ENCODE measurements at regions not wholly inside any gene's neighbourhood (a gene's known extent, or its start where the extent isn't known, plus 50 kb on each side); places are given as distances from the start of the nearest gene placed in this dataset.

DNA sequence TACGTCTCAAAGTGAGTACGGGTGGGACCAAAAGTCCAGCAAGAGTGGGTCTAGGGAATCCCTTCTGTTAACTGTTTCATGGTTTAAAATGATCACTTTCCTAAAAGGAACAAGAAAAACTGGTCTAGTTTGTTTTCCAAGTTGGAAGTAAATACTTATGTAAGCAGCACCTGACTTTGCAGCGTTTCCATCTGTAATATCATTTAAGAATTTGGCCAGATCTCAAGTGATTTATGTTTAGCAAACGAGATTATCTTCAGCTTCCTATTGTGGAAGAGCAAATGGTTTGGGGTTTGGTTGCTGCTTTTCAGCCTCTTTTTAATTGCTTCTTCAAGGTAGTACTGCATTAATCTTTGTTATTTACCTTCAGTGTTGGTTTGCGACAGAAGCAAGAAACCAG is 50.4 kb downstream of the FHIP1A start:
- no peak for DNase-seq (ENCODE audit: low read depth)
- H3K4me3 ChIP-seq (replicated peaks; ENCODE audit: low read depth, low read length) = no peak overlapping the region
- TF ChIP-seq CTCF (IDR thresholded peaks at IDR 0.05; ENCODE audit: low read length, missing control alignments) = no peak

DNA sequence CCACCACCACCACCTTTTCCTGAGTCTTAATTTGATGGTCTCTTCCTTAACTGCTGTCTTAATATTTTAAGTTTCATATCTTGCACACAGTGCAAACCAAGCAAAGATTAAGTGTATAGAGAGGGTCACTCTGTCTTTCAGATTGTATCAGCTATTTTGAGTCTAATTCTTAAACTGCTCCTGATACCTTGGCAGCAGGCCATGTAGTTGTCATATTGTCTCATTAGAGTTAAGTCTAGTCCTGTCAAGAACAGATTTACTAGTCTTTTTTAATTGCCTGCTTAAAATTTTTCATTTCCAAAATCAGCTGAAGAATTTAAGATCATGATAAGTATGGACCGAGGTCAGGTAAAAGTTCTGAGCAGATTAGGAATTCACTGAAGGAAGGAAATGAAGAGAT is 51.5 kb downstream of the FHIP1A start:
- no peak overlapping the region for H3K4me3 ChIP-seq (replicated peaks; ENCODE audit: low read depth, low read length)

GRCh38 chr4:151462554-151462953 is 53.6 kb downstream of the FHIP1A start:
- no peak for TF ChIP-seq CTCF (IDR thresholded peaks at IDR 0.05; ENCODE audit: low read length, missing control alignments)
- no peak overlapping the region for H3K4me3 ChIP-seq (replicated peaks; ENCODE audit: low read depth, low read length)
- no peak for DNase-seq (ENCODE audit: low read depth)

More for the DNA sequence above, 51.5 kb downstream of the FHIP1A start:
- no peak for TF ChIP-seq CTCF (IDR thresholded peaks at IDR 0.05; ENCODE audit: low read length, missing control alignments)
- DNase-seq (ENCODE audit: low read depth) = no peak

DNA sequence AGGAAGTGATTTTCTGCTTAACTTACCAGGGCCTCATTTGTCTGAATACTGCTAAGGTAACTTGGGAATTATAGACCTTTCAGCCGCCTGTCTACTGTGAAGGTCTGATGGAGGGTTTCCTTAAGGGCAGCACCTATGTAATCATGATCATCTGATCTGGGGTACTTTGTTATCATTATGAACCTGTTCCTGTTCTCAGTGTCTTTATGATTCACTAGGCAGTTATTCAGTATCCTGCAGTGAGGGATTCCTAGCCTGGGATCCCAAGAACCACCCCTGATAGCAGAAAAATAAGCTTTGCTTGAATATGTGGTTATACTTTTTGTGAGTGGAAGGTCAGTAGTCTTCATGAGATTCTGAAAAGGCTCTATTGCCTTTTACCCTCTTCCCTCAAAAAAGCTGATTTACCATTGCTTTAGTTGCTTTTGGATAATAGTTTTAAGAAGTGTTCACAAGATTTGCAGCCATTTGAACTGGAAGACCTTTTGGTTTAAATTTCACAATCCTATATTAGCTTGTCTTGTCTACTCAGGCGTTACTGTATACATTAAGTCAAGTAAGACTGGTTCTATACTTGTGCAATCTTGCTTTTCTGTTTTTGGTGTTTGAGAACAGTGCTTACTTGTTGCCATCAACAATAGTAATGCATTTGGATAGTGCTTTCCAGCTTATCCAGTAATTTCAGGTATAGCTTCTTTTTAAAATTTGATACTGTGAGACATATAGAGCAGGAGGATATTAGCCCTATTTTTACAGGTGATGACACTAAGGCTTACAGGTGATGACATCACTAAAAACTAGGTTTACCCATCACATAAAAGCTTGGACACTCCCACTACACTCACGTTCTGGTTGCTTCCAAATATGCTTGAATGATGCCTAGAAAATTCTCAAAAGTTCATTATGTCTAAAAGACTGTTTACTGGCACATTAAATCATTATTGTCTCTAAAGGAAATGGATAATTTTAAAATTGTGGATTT is 60.0 kb downstream of the FHIP1A start:
- no peak overlapping the region for H3K4me3 ChIP-seq (replicated peaks; ENCODE audit: low read depth, low read length)
- no peak for TF ChIP-seq CTCF (IDR thresholded peaks at IDR 0.05; ENCODE audit: low read length, missing control alignments)
- no peak for DNase-seq (ENCODE audit: low read depth)

DNA sequence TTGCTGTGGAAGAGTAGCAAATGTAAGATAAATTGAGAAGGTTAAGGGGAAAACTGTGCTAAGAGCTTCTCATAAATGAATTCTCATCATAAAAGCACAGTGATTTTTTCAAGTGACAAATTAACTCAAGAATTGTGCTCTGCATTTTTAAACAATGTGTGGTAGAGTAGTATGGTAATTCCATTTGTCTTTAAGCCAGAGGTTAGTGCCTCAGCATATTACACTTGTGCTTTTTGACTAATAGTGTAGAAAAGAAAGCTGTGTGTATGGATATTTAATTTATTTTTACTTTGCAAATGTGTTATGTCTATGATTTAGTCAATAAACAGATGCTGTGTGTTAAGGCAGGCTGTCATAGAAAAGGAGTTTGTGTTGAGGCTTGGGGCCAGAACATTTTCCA is 61.0 kb downstream of the FHIP1A start:
- H3K4me3 ChIP-seq (replicated peaks; ENCODE audit: low read depth, low read length) = no peak overlapping the region
- TF ChIP-seq CTCF (IDR thresholded peaks at IDR 0.05; ENCODE audit: low read length, missing control alignments) = no peak
- no peak for DNase-seq (ENCODE audit: low read depth)

- no peak for DNase-seq (ENCODE audit: low read depth)
- TF ChIP-seq CTCF (IDR thresholded peaks at IDR 0.05; ENCODE audit: low read length, missing control alignments) = no peak
- no peak overlapping the region for H3K4me3 ChIP-seq (replicated peaks; ENCODE audit: low read depth, low read length)
Measured at GRCh38 chr4:151471728-151472127, 62.8 kb downstream of the FHIP1A start.

GRCh38 chr4:151472297-151472696 is 63.3 kb downstream of the FHIP1A start:
- no peak overlapping the region for H3K4me3 ChIP-seq (replicated peaks; ENCODE audit: low read depth, low read length)
- TF ChIP-seq CTCF (IDR thresholded peaks at IDR 0.05; ENCODE audit: low read length, missing control alignments) = no peak
- no peak for DNase-seq (ENCODE audit: low read depth)
